HG02798 (cell line): ENCODE measurements at regions not wholly inside any gene's neighbourhood (a gene's known extent, or its start where the extent isn't known, plus 50 kb on each side); places are given as distances from the start of the nearest gene placed in this dataset.

Experiments
- ATAC-seq: cut with Tn5 transposase; IDR thresholded peaks from one replicate; pipeline ENCODE4 v1.9.1; 2021; ENCODE audit warnings: mild to moderate bottlenecking; ENCODE audit not compliant: unreplicated experiment, poor library complexity

DNA sequence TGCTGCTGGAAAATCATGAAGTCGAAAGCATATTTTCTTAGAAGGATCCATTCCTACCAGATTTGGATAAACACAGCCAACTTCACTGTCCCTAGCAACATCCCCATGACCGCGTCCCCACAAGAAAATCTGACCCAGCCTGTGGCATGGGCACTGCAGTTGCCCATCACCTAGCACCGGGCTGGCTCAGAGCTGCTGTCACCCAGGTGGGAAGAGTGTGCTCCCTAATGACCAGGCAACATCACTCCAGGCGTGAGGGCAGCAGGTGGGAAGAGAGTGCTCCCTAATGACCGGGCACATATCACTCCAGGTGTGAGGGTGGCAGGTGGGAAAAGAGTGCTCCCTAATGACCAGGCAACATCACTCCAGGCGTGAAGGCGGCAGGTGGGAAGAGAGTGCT lies 238.0 kb downstream of the TBXT start:
- ATAC-seq = no peak

DNA sequence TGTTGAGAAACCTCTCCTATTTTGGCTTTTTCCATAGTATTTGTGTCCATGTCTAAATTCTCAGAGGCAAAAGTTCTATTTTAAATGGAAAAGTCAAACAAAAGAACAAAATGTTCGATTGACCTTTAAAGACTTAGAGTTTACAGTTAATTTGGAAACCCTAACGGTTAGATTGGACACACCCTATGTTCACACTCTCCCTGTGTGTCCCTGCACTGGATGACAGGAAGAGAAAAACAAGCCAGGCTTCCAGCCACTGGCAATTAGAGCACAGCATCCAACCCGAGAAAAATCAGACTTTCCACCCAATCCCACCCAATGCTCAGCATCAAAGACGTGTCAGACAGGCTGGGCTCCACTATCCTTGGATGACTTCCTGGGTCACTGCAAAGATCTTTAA lies 241.3 kb downstream of the TBXT start:
- no peak for ATAC-seq

- ATAC-seq = no peak
Observed at GRCh38 chr6:165925474-165926156, 242.0 kb downstream of the TBXT start.

DNA sequence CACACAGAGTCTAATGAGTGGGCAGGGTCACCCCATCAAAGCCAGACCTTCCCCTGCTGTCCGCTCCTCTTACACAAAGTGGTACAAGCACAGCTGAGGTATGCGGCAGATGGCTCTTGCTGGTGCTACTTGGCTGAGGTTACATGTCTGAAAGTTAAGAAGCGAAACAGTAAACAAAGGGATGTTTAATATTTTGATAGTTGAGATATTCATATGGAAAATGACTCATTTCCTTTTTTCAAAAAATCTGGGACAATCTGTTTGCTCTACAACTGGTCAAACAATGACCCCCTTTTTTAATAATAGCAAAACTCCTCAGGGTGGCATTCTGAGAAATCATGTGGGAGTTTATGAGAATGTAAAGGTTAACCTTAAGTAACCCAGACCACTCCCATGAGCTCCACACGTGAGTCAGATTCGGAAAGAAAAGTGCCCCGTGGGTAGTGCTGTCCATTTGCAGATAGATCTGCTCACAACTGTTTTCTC lies 245.3 kb downstream of the TBXT start:
- ATAC-seq = no peak

DNA sequence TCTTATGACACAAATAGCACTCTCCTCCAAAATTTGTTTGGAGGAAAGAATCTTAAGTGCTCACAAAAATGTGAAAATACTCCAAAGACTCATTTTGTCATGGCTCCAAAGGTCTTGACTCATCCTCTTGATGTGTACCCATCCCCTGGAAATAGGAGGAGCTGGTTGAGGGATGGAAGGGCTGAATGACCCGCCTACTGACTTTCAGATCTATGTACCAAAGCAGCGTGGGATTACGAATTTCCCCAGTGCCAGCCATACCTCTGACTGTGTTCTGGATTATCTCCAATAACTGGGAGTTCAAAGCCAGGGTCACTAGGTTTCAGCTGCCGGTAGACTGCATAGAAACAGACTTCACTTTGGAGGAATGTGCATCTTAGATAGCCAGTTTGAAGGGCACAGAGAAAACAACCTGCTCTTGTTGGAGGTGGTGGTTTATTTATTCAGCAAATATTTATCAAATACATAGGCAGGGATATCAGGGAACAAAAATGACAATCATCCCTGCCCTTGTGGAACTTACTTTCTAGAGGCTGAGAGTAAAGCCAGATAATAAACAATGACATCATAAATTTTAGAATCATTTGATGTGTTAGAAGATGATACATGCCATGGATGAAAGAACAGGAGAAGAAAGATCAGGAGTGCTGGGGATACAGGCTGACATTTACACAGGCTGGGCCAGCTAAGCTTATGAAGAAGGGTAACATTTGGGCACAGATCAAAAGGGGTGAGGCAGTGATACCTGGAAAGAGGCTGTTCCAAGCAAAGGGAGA lies 246.6 kb downstream of the TBXT start:
- no peak for ATAC-seq

GRCh38 chr6:165917576-165917975 lies 250.1 kb downstream of the TBXT start:
- no peak for ATAC-seq

- ATAC-seq = no peak
Observed at GRCh38 chr6:165915022-165915770, 252.2 kb upstream of the PDE10A start.

DNA sequence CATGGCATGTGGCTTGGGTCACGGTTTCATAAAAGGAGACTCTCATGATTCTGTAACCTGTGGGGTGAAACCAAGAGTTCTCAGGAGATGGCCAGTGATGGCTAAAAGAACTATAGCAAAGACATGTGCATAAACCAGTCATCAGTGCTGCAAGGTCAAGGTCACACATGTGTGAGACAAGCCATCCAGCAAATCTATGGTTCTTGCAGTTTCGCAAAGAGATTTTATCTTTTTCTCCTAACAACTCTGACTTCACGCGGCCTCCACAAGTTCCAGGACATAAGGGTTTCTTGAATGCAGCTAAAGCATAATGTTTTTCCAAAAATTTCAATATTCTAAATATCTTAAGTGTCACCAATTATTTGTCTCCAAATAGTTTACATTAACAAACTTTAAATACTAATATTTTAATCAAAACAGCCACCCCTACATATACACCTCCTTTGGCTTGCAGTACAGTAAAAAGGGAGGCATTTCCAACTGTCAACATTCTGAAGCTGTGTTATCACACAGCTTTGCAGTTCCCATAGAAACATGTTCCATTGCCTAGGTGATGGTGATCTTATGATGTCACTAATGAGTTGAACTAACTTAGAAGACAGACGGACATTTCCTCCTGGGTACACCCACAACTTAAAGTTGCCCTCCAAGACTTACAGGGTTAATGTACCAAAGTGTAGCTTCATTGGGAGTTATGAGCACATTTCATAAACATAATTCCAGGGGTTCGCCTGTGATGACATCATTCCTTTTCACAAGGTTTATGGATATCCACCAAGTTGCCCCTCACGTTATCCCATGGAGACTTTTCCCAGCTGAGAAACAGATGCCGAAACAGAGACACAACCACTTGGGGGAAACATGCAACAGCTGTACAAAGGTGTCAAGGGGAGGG lies 250.9 kb upstream of the PDE10A start:
- ATAC-seq = no peak

DNA sequence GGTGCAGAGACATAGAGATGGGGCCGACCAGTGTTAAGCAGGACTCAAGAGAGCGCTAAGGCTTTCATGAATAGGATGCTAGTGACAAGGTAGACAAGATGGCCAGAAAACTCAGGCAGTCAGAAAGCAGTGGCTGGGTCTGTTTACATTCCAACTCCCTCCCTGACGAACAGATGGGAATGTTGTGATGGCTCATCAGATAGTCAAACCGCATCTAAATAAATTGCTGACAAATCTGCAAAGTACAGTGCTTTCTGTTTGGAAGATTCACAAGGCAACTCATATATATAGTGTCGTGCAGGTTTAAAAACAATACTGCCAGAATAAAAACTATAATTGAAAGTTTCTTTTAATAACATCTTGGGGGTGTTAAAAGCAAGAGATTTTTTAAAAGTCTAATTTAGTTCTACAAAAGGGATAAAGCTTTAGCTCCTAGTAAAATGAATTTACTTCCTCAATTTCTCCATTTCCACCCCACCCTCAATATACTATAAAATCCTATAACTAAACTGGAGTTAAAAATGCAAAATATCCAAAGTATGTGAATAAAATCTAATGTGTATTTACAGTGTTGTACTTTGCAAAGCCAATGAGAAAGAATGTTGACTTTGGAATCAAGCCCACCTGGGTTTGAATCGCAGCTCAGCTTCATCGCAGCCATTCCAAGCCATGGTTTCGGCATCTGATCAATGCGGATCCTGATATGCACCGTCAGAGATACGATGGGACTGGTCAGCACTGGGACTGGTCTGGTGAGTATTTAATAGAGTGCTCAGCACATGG lies 247.3 kb upstream of the PDE10A start:
- ATAC-seq = no peak

DNA sequence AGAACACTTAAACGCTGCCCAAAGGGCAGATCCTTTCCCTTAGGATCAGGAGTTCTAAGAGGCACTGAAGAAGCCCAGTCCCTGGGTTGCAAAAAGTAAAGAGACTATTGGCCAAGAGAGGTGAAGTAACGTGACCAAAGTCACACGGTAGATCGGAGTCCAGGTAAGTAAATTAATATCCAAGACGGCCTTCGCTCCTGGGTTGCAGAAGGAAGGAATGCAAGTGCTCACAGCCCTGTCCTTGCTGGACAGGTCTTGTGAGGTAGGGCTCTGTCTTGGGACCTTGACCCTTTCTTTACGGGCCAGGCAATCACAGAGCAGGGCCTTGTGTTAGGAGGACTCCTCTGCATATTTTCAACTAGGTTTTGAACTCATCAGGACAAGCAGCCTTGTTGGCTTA lies 243.7 kb upstream of the PDE10A start:
- no peak for ATAC-seq

- ATAC-seq = no peak
Observed at GRCh38 chr6:165905744-165906143, 242.7 kb upstream of the PDE10A start.

DNA sequence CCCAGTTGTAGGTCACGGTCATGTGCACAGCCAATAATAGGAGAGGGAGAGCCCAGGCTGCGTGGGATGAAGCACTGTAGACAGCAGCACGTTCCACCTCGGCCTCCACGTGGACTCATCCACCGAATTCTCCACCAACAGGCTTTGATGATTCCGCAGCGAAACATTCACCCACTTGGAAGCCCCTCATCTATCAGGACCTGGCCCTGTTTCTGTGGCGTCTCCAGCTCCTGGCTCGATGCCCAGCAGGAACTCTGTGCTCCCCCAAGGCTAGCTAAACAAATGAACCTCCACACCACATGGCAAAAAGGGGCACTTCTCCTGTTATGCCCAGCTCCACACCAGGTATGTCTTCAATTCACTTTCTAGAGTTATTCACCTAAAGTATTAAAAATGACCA lies 237.9 kb upstream of the PDE10A start:
- no peak for ATAC-seq

GRCh38 chr6:165899611-165900010 lies 236.6 kb upstream of the PDE10A start:
- no peak for ATAC-seq

DNA sequence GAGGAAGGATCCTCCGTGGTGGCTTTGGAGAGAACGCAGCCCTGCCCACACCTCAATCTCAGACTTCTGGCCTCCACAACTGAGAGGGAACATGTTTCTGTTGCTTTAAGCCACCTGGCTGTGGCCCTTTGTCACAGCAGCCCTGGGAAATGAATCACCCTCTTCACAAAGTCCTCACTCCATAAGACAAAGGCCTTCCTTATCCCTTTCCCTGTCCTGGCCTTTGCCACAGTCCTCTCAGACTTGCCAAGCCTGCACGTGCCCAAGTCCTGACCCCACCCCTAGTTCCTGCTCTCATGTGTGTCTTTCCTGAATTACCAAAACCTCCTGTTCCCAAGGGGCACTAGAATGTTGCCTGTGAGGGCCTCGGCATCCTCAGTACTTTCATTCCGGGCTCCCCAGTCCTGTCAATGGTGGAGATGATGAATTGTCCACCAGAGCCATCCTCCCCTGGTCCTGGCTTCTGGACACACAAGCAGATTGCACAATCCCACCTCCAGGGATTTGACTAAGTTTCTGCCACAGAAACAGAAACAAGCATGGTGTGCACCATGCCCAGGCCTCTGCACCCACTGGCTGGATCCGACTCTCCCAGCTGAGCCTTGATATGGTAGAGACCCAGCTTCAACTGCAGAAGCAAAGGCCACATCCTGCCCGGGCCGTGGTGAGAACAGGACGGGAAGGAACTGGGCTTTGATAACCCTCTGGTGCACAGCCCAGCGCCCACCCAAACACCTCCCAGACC lies 232.6 kb upstream of the PDE10A start:
- ATAC-seq = no peak

GRCh38 chr6:165894171-165894825 lies 231.3 kb upstream of the PDE10A start:
- ATAC-seq = no peak

- ATAC-seq = no peak
Observed at GRCh38 chr6:165893431-165893830, 230.4 kb upstream of the PDE10A start.

GRCh38 chr6:165891320-165891719 lies 228.3 kb upstream of the PDE10A start:
- no peak for ATAC-seq

DNA sequence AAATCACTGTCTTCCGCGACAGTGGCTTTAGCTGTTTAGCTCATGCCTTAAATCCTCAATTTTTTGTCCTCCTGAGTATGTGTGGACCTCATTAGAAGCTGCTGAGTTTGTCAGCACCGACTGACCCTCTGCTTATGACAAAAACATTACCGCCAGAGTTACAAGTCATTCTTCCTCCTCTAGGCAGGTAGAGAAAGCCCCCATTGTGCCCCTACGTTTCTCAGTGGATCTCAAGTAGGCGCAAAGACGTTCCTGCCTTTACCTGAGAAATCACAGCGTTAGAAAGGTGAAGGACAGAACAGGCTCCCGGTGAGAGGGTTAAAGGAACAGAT lies 227.3 kb upstream of the PDE10A start:
- no peak for ATAC-seq
